22Rv1 (cell line): ENCODE measurements at regions not wholly inside any gene's neighbourhood (a gene's known extent, or its start where the extent isn't known, plus 50 kb on each side); places are given as distances from the start of the nearest gene placed in this dataset.

ENCODE experiments used
- ZFX ChIP-seq: fragments of 450-650 bp; IDR thresholded peaks from 2 replicates; pipeline ENCODE4 v1.6.1; 2017; ENCODE audit warnings: antibody characterized with exemption, borderline replicate concordance
- TF ChIP-seq, protein P1 (sequence below): fragments of 450-650 bp; IDR thresholded peaks from 2 replicates; pipeline ENCODE4 v1.5.1; 2017; ENCODE audit warnings: mild to moderate bottlenecking

DNA sequence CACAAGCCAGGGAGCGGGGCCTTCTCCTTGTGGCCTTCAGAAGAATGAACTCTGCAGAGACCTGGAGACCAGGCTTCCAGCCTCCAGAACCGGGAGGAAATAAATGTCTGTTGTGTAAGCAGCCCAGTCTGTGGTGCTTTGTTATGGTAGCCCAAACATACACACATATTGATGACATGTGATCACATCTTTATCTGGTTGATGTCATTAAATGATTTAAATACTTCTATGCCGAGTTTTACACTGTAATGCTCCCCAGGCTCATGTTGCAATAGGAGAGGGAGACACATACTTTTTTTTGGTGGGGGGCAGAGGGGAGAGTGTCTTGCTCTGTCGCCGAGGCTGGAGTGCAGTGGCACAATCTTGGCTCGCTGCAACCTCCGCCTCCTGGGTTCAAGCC lies 188.0 kb upstream of the IRS2 start:
- TF ChIP-seq, protein P1, sequence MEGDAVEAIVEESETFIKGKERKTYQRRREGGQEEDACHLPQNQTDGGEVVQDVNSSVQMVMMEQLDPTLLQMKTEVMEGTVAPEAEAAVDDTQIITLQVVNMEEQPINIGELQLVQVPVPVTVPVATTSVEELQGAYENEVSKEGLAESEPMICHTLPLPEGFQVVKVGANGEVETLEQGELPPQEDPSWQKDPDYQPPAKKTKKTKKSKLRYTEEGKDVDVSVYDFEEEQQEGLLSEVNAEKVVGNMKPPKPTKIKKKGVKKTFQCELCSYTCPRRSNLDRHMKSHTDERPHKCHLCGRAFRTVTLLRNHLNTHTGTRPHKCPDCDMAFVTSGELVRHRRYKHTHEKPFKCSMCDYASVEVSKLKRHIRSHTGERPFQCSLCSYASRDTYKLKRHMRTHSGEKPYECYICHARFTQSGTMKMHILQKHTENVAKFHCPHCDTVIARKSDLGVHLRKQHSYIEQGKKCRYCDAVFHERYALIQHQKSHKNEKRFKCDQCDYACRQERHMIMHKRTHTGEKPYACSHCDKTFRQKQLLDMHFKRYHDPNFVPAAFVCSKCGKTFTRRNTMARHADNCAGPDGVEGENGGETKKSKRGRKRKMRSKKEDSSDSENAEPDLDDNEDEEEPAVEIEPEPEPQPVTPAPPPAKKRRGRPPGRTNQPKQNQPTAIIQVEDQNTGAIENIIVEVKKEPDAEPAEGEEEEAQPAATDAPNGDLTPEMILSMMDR, result no peak
- no peak for TF ChIP-seq ZFX
